ENCODE measurements at regions not wholly inside any gene's neighbourhood (a gene's known extent, or its start where the extent isn't known, plus 50 kb on each side); places are given as distances from the start of the nearest gene placed in this dataset.

DNA sequence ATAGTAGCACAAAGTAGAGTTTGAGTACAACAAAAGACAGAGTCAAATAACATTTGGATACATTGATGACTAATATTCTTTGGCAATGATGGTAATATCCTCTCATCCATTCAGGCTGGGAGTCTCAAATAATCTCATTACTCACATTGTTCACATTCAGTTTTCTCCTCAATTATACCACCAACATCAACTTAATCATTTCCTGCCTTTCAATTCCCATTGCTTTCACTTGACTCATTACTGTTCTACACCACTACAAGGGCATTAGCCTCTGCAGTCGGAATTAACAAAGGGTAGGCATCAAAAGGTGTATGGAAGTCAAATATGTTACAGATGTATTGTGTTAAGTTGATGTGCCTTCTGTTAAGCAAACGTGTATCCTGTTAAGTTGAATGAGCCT, 518.4 kb upstream of the SLITRK1 start:
- H3K4me1 Mint-ChIP-seq: peaks cover 4% of the 10 kb centered on the region
- ATAC-seq (no peak), DNase-seq (ENCODE audit: low spot score) (no peak)
- no peak overlapping the region for H3K4me3 Mint-ChIP-seq
- ChIA-PET POLR2A (interaction anchor here (0.6 kb wide), 1 partner anchor 216 kb away, joined by 4 read pairs; no protein-coding TSS in a partner anchor), CTCF (no interaction called here)
- H3K27me3 Mint-ChIP-seq (ENCODE audit: low read depth): no peaks in the 10 kb centered on the region; the same call in 1 of the 2 replicates
- TF ChIP-seq, protein P1, sequence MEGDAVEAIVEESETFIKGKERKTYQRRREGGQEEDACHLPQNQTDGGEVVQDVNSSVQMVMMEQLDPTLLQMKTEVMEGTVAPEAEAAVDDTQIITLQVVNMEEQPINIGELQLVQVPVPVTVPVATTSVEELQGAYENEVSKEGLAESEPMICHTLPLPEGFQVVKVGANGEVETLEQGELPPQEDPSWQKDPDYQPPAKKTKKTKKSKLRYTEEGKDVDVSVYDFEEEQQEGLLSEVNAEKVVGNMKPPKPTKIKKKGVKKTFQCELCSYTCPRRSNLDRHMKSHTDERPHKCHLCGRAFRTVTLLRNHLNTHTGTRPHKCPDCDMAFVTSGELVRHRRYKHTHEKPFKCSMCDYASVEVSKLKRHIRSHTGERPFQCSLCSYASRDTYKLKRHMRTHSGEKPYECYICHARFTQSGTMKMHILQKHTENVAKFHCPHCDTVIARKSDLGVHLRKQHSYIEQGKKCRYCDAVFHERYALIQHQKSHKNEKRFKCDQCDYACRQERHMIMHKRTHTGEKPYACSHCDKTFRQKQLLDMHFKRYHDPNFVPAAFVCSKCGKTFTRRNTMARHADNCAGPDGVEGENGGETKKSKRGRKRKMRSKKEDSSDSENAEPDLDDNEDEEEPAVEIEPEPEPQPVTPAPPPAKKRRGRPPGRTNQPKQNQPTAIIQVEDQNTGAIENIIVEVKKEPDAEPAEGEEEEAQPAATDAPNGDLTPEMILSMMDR (IDR thresholded peaks at IDR 0.05): no peak
- no peak overlapping the region for H3K27ac Mint-ChIP-seq
- peaks cover 8% of the 10 kb centered on the region; the same call in 1 of the 2 replicates for H3K36me3 Mint-ChIP-seq
- peaks cover 21% of the 10 kb centered on the region for H3K9me3 Mint-ChIP-seq

DNA sequence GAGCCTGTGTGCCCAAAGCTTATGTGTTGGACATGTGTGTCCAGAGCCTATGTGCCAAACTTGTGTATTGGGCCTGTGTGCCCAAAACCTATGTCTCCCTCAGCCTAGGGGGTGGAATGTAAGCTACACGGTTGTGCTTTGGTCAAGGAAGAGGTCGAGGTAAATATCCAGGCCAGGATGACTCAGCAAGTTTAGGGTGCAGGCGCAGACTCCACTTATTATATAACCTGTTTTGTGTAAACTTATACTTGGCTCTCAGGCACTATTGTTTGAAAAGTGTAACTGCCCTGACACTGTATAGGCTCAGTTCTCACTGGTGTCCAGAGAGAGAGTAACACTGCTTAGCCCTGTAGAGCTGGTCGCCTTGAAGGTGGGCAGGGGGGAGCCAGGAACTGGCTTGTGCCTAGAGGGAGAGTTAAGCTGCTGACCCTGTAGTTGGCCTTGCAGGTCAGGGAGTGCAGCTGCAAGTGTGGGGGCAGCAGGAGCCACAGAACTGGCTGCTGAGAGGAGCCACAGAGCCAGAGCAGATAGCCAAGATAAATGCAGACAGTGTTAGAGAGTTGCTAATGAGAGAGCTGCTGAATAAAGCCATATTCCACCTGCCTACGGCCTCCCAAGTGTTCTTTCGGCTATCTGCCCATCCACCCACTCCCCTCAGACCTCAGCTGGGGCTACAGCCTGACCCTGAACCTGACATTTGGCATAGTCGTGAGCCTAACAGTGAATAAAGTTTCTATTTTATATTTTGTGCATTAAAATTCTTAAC, 517.2 kb upstream of the SLITRK1 start:
- no peak for ATAC-seq
- Mint-ChIP-seq H3K27ac (no peak overlapping the region), H3K36me3 (peaks cover 8% of the 10 kb centered on the region; the same call in 1 of the 2 replicates), H3K4me1 (peaks cover 6% of the 10 kb centered on the region), H3K4me3 (no peak overlapping the region), H3K27me3 (ENCODE audit: low read depth) (no peaks in the 10 kb centered on the region; the same call in 1 of the 2 replicates), H3K9me3 (peaks cover 21% of the 10 kb centered on the region)
- CTCF ChIA-PET: no interaction called here
- POLR2A ChIA-PET: no interaction called here
- no peak for DNase-seq (ENCODE audit: low spot score)
- no peak for TF ChIP-seq SMAD3 (CRISPR knock-in tag; IDR thresholded peaks at IDR 0.05; ENCODE audit: borderline replicate concordance)
- TF ChIP-seq, protein P2, sequence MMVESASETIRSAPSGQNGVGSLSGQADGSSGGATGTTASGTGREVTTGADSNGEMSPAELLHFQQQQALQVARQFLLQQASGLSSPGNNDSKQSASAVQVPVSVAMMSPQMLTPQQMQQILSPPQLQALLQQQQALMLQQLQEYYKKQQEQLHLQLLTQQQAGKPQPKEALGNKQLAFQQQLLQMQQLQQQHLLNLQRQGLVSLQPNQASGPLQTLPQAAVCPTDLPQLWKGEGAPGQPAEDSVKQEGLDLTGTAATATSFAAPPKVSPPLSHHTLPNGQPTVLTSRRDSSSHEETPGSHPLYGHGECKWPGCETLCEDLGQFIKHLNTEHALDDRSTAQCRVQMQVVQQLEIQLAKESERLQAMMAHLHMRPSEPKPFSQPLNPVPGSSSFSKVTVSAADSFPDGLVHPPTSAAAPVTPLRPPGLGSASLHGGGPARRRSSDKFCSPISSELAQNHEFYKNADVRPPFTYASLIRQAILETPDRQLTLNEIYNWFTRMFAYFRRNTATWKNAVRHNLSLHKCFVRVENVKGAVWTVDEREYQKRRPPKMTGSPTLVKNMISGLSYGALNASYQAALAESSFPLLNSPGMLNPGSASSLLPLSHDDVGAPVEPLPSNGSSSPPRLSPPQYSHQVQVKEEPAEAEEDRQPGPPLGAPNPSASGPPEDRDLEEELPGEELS (CRISPR knock-in tag; IDR thresholded peaks at IDR 0.05): no peak
- TF ChIP-seq, protein P3, sequence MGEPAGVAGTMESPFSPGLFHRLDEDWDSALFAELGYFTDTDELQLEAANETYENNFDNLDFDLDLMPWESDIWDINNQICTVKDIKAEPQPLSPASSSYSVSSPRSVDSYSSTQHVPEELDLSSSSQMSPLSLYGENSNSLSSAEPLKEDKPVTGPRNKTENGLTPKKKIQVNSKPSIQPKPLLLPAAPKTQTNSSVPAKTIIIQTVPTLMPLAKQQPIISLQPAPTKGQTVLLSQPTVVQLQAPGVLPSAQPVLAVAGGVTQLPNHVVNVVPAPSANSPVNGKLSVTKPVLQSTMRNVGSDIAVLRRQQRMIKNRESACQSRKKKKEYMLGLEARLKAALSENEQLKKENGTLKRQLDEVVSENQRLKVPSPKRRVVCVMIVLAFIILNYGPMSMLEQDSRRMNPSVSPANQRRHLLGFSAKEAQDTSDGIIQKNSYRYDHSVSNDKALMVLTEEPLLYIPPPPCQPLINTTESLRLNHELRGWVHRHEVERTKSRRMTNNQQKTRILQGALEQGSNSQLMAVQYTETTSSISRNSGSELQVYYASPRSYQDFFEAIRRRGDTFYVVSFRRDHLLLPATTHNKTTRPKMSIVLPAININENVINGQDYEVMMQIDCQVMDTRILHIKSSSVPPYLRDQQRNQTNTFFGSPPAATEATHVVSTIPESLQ (CRISPR knock-in tag; IDR thresholded peaks at IDR 0.05): no peak
- TF ChIP-seq ATF1 (CRISPR knock-in tag; IDR thresholded peaks at IDR 0.05): no peak
- TF ChIP-seq, protein P4, sequence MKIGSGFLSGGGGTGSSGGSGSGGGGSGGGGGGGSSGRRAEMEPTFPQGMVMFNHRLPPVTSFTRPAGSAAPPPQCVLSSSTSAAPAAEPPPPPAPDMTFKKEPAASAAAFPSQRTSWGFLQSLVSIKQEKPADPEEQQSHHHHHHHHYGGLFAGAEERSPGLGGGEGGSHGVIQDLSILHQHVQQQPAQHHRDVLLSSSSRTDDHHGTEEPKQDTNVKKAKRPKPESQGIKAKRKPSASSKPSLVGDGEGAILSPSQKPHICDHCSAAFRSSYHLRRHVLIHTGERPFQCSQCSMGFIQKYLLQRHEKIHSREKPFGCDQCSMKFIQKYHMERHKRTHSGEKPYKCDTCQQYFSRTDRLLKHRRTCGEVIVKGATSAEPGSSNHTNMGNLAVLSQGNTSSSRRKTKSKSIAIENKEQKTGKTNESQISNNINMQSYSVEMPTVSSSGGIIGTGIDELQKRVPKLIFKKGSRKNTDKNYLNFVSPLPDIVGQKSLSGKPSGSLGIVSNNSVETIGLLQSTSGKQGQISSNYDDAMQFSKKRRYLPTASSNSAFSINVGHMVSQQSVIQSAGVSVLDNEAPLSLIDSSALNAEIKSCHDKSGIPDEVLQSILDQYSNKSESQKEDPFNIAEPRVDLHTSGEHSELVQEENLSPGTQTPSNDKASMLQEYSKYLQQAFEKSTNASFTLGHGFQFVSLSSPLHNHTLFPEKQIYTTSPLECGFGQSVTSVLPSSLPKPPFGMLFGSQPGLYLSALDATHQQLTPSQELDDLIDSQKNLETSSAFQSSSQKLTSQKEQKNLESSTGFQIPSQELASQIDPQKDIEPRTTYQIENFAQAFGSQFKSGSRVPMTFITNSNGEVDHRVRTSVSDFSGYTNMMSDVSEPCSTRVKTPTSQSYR (CRISPR knock-in tag; IDR thresholded peaks at IDR 0.05): no peak
- no peak for TF ChIP-seq FOXK1 (CRISPR knock-in tag; IDR thresholded peaks at IDR 0.05)
- TF ChIP-seq, protein P5, sequence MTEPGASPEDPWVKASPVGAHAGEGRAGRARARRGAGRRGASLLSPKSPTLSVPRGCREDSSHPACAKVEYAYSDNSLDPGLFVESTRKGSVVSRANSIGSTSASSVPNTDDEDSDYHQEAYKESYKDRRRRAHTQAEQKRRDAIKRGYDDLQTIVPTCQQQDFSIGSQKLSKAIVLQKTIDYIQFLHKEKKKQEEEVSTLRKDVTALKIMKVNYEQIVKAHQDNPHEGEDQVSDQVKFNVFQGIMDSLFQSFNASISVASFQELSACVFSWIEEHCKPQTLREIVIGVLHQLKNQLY (CRISPR knock-in tag; IDR thresholded peaks at IDR 0.05): no peak
- no peak for TF ChIP-seq MYBL2 (CRISPR knock-in tag; IDR thresholded peaks at IDR 0.05)
- TF ChIP-seq FOXP1 (CRISPR knock-in tag; IDR thresholded peaks at IDR 0.05; ENCODE audit: borderline replicate concordance): no peak
- TF ChIP-seq, protein P6, sequence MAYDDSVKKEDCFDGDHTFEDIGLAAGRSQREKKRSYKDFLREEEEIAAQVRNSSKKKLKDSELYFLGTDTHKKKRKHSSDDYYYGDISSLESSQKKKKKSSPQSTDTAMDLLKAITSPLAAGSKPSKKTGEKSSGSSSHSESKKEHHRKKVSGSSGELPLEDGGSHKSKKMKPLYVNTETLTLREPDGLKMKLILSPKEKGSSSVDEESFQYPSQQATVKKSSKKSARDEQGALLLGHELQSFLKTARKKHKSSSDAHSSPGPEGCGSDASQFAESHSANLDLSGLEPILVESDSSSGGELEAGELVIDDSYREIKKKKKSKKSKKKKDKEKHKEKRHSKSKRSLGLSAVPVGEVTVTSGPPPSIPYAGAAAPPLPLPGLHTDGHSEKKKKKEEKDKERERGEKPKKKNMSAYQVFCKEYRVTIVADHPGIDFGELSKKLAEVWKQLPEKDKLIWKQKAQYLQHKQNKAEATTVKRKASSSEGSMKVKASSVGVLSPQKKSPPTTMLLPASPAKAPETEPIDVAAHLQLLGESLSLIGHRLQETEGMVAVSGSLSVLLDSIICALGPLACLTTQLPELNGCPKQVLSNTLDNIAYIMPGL (CRISPR knock-in tag; IDR thresholded peaks at IDR 0.05): no peak
- TF ChIP-seq, protein P7, sequence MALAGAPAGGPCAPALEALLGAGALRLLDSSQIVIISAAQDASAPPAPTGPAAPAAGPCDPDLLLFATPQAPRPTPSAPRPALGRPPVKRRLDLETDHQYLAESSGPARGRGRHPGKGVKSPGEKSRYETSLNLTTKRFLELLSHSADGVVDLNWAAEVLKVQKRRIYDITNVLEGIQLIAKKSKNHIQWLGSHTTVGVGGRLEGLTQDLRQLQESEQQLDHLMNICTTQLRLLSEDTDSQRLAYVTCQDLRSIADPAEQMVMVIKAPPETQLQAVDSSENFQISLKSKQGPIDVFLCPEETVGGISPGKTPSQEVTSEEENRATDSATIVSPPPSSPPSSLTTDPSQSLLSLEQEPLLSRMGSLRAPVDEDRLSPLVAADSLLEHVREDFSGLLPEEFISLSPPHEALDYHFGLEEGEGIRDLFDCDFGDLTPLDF (CRISPR knock-in tag; IDR thresholded peaks at IDR 0.05): no peak
- TF ChIP-seq, protein P1 (IDR thresholded peaks at IDR 0.05): no peak
- no peak for TF ChIP-seq GTF2I (CRISPR knock-in tag; conservative IDR thresholded peaks at IDR 0.05)
- no peak for TF ChIP-seq ZNF396 (CRISPR knock-in tag; IDR thresholded peaks at IDR 0.05; ENCODE audit: borderline replicate concordance)
- TF ChIP-seq, protein P8, sequence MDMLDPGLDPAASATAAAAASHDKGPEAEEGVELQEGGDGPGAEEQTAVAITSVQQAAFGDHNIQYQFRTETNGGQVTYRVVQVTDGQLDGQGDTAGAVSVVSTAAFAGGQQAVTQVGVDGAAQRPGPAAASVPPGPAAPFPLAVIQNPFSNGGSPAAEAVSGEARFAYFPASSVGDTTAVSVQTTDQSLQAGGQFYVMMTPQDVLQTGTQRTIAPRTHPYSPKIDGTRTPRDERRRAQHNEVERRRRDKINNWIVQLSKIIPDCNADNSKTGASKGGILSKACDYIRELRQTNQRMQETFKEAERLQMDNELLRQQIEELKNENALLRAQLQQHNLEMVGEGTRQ (CRISPR knock-in tag; IDR thresholded peaks at IDR 0.05): no peak
